Loucy (cell line): ENCODE measurements at regions not wholly inside any gene's neighbourhood (a gene's known extent, or its start where the extent isn't known, plus 50 kb on each side); places are given as distances from the start of the nearest gene placed in this dataset.
A peak's percentile ranks its signal among the peaks of the same experiment; 100 is the strongest.
"Not testable (repeated sequence)": the region's sequence is repeated elsewhere in the genome, so short reads cannot be mapped to it uniquely, and the experiment has no call there.

ENCODE experiments used
- H2AFZ ChIP-seq: fragments of 200-600 bp; sonication (generic); 2 replicates; pipeline ENCODE4 v1.6.0; 2016; ENCODE audit warnings: antibody characterized with exemption, mild to moderate bottlenecking, low read length, moderate library complexity
- H3F3A ChIP-seq: fragments of 200-600 bp; 2 replicates; pipeline ENCODE4 v1.6.0; 2016; ENCODE audit warnings: antibody characterized with exemption, low read depth, mild to moderate bottlenecking
- H3K27me3 ChIP-seq: fragments of 200-600 bp; sonication (generic); 2 replicates; pipeline ENCODE4 v1.6.1; 2014; ENCODE audit warnings: low read length, mild to moderate bottlenecking; ENCODE audit not compliant: insufficient read depth, poor library complexity, severe bottlenecking
- H3K36me3 ChIP-seq: fragments of 200-600 bp; sonication (generic); 2 replicates; pipeline ENCODE4 v1.6.1; 2016; ENCODE audit warnings: low read length; ENCODE audit not compliant: insufficient read depth
- H3K4me1 ChIP-seq: fragments of 200-600 bp; sonication (generic); 2 replicates; pipeline ENCODE4 v1.5.1; 2014; ENCODE audit warnings: low read length, mild to moderate bottlenecking; ENCODE audit not compliant: insufficient read depth, poor library complexity, severe bottlenecking
- H3K4me2 ChIP-seq: fragments of 200-600 bp; sonication (generic); 2 replicates; pipeline ENCODE4 v1.6.0; 2014; ENCODE audit warnings: antibody characterized with exemption, low read length, low read depth, mild to moderate bottlenecking; ENCODE audit not compliant: poor library complexity, severe bottlenecking
- H3K4me3 ChIP-seq: fragments of 200-600 bp; sonication (generic); 2 replicates; pipeline ENCODE4 v1.5.1; 2014; ENCODE audit warnings: low read length, mild to moderate bottlenecking, mixed read lengths; ENCODE audit not compliant: poor library complexity, severe bottlenecking
- H3K79me2 ChIP-seq: fragments of 200-600 bp; sonication (generic); 2 replicates; pipeline ENCODE4 v1.6.1; 2014; ENCODE audit warnings: low read length; ENCODE audit not compliant: insufficient read depth
- H3K9ac ChIP-seq: fragments of 200-600 bp; sonication (generic); 2 replicates; pipeline ENCODE4 v1.6.0; 2014; ENCODE audit warnings: mild to moderate bottlenecking, low read depth, low read length, moderate library complexity; ENCODE audit not compliant: poor library complexity, severe bottlenecking
- H3K9me2 ChIP-seq: fragments of 200-600 bp; sonication (generic); replicated peaks from 2 replicates; pipeline ENCODE4 v1.6.1; 2016; ENCODE audit warnings: low read depth, low read length, mixed read lengths
- H3K9me3 ChIP-seq: fragments of 200-600 bp; sonication (generic); 2 replicates; pipeline ENCODE4 v1.6.1; 2014; ENCODE audit warnings: mild to moderate bottlenecking, antibody characterized with exemption, low read length, low read depth; ENCODE audit not compliant: insufficient read depth
- H4K20me1 ChIP-seq: fragments of 200-600 bp; sonication (generic); 2 replicates; pipeline ENCODE4 v1.6.0; 2014; ENCODE audit warnings: antibody characterized with exemption, low read length, mild to moderate bottlenecking; ENCODE audit not compliant: insufficient read depth, poor library complexity, severe bottlenecking
- CTCF ChIP-seq: fragments of 200-600 bp; sonication (generic); conservative IDR thresholded peaks from 2 replicates; pipeline ENCODE4 v1.5.1; 2014; ENCODE audit warnings: mild to moderate bottlenecking, antibody characterized with exemption, low read length
- EZH2phosphoT487 ChIP-seq: fragments of 200-600 bp; IDR thresholded peaks from 2 replicates; pipeline ENCODE4 v1.6.1; 2018; ENCODE audit warnings: antibody characterized with exemption, mild to moderate bottlenecking, moderate library complexity, borderline replicate concordance

DNA sequence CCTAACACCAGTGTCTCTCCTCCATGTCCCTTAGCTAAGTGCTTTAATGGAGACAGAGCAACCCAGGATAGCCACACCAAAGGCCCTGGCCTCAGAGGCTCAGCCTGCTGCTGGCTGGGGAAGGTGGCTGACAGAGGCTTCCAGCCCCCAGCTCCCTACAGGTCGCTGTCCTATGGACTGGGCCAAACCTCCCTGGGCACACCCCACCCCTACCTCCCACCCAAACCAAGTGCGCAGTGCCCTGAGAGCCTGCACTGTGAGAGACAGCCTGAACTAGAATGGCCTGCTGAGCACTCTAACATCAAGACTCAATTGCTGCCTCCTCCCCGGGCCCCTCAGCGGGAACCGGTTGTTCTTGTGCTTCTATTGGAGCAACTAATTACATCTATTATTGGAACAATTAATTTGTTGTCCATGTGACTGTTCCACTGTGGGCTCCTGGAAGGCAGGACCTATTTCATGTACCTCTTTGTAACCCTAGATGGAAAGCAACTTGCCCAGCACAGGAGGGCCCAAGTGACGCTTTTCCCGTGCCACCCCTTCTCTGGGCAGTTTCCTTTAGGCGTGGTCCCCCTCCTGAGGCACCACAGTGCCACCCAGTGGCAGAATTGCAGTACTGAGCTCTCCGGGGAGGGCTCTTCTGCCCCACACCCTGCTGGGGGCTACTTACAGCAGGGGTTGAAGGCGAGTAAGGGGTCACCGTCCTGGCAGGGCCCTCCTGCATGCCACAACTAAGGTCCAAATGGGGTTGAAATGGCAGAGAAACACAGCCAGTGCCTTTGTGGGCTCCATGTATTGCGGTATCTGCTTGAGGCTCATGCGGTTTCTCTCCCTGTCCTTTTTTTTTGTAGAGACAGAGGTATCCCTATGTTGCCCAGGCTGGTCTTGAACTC is 63.7 kb upstream of the WAPL start:
- Histone ChIP-seq H3K79me2 (no peaks in the 10 kb centered on the region), H3K4me3 (no peak overlapping the region), H3K9me2 (no peaks in the 10 kb centered on the region), H2AFZ (peak overlapping the region; percentile 80), H3K4me1 (no peaks in the 10 kb centered on the region), H3K9me3 (no peaks in the 10 kb centered on the region), H4K20me1 (no peaks in the 10 kb centered on the region), H3K36me3 (no peaks in the 10 kb centered on the region), H3K27me3 (no peaks in the 10 kb centered on the region), H3K4me2 (peak overlapping the region; percentile 5), H3K9ac (no peak overlapping the region), H3F3A (no peaks in the 10 kb centered on the region)
- TF ChIP-seq EZH2phosphoT487 (no peak), CTCF (peak; percentile 99)

DNA sequence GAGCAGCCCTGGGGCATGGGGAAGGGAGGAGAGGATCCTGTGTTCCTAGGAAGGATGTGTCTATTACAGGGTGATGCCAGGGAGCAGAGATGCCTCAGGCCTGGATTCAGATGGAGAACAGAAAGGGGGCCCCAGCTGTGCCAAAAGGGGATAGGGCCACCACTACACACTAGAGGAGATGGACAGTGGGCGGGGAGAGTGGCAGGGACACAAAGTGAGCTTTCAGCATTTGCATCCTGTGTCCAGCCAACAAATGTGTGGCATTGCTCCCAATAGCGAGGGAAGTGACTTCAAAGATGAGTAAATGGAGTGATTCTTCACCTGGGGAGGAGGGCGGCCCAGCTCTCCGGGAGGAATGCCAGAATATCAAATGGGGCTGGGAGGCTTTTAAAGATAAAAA is 64.9 kb upstream of the WAPL start:
- Histone ChIP-seq H3K79me2 (no peaks in the 10 kb centered on the region), H3K9ac (no peak overlapping the region), H3K9me3 (no peaks in the 10 kb centered on the region), H3K9me2 (no peaks in the 10 kb centered on the region), H3K4me2 (no peak overlapping the region), H4K20me1 (no peaks in the 10 kb centered on the region), H3K4me3 (no peak overlapping the region), H3F3A (no peaks in the 10 kb centered on the region), H3K27me3 (no peaks in the 10 kb centered on the region), H3K36me3 (no peaks in the 10 kb centered on the region), H2AFZ (no peak overlapping the region), H3K4me1 (no peaks in the 10 kb centered on the region)
- TF ChIP-seq CTCF, result no peak

DNA sequence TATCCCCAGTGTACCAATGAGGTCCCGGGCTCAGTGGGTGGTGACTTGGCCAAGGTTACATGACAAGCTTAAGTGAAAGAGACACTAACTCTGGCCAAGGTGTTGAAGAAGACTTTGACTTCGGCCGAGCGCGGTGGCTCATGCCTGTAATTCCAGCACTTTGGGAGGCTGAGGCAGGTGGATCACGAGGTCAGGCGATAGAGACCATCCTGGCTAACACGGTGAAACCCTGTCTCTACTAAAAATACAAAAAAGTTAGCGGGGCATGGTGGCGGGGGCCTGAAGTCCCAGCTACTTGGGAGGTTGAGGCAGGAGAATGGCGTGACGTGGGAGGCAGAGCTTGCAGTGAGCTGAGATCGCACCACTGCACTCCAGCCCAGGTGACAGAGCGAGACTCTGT is 65.6 kb upstream of the OPN4 start:
- not testable (repeated sequence) for H3K9ac ChIP-seq, H3F3A ChIP-seq, H2AFZ ChIP-seq, H3K4me1 ChIP-seq, H3K4me3 ChIP-seq, H3K27me3 ChIP-seq, H4K20me1 ChIP-seq, H3K79me2 ChIP-seq, H3K9me3 ChIP-seq, H3K4me2 ChIP-seq, H3K36me3 ChIP-seq, H3K9me2 ChIP-seq

DNA sequence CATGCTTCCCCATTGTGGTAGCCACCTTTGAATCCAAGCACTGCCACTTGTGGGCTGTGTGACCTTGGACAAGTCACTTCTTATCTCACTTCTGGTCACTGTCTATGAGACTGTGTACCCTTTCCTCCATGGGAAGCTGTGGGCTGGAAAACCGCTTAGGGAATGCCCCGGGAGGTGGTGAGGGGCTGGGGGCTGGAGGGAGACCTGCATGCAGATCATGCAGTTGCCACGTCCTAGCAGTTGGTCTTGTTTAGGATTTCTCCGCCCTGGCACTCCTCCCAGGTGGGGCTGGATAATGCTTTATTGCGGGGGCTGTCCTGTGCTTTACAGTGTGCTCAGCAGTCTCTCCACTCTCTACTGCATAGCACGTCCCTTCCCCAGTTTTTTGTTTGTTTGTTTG is 62.9 kb upstream of the OPN4 start:
- TF ChIP-seq CTCF (no peak), EZH2phosphoT487 (no peak)
- Histone ChIP-seq H3F3A (no peaks in the 10 kb centered on the region), H3K27me3 (no peaks in the 10 kb centered on the region), H2AFZ (no peak overlapping the region), H3K9me3 (no peaks in the 10 kb centered on the region), H3K36me3 (no peaks in the 10 kb centered on the region), H3K9me2 (no peaks in the 10 kb centered on the region), H3K4me3 (no peak overlapping the region), H3K9ac (no peak overlapping the region), H3K79me2 (no peaks in the 10 kb centered on the region), H3K4me1 (no peaks in the 10 kb centered on the region), H4K20me1 (no peaks in the 10 kb centered on the region), H3K4me2 (no peak overlapping the region)
